Kidney (tissue), 13 donors: ENCODE measurements at regions not wholly inside any gene's neighbourhood (a gene's known extent, or its start where the extent isn't known, plus 50 kb on each side); places are given as distances from the start of the nearest gene placed in this dataset.

ENCODE experiments used
- DNase-seq, 5 donors: peaks; one replicate each; pipeline ENCODE4 v3.0.0-alpha.2; 2013 to 2020
- FAIRE-seq: peaks from 2 replicates; lab custom pipeline; 2012; peaks lifted over from hg19 to GRCh38; lab: Jason Lieb, UNC
- H3K27ac ChIP-seq, 2 donors: one replicate each; pipeline ENCODE4 v1.7.0; 2013; ENCODE audit warnings: low read depth in 2 of 2, low read length in 2 of 2, inconsistent platforms in 1 of 2
- H3K27me3 ChIP-seq: one replicate; pipeline ENCODE4 v1.7.1; 2013; ENCODE audit warnings: low read length, inconsistent platforms; ENCODE audit not compliant: control insufficient read depth, insufficient read depth
- H3K36me3 ChIP-seq, 3 donors: one replicate each; pipeline versions ENCODE4 v1.7.0 to v1.7.1; 2013; ENCODE audit warnings: low read length in 3 of 3, control low read depth in 1 of 3, inconsistent platforms in 1 of 3; ENCODE audit not compliant: insufficient read depth in 3 of 3, control insufficient read depth in 2 of 3
- H3K4me1 ChIP-seq, 3 donors: one replicate each; pipeline versions ENCODE4 v1.7.0 to v1.7.1; 2013; ENCODE audit warnings: low read length in 3 of 3, inconsistent platforms in 1 of 3, low read depth in 1 of 3; ENCODE audit not compliant: control insufficient read depth in 2 of 3, insufficient read depth in 2 of 3
- H3K4me3 ChIP-seq, 3 donors: one replicate each; pipeline versions ENCODE4 v1.7.0 to v1.8.1; 2013; ENCODE audit warnings: low read length in 3 of 3, control low read depth in 1 of 3, inconsistent platforms in 1 of 3
- H3K9ac ChIP-seq, 3 donors: one replicate each; pipeline versions ENCODE4 v1.7.0 to v1.7.1; 2013; ENCODE audit warnings: low read length in 3 of 3, control low read depth in 1 of 3, inconsistent platforms in 1 of 3
- H3K9me3 ChIP-seq, 3 donors: one replicate each; pipeline versions ENCODE4 v1.7.0 to v1.7.1; 2013; ENCODE audit warnings: low read length in 3 of 3, control low read depth in 1 of 3, inconsistent platforms in 1 of 3; ENCODE audit not compliant: control insufficient read depth in 2 of 3, insufficient read depth in 1 of 3
- intact Hi-C: fragments of 100-400 bp; cut with DNase I; formaldehyde crosslinking; loops from one replicate; pipeline ENCODE4 v1.11.1; 2022
- TF ChIP-seq, protein P1 (sequence below): IDR thresholded peaks from 3 replicates; pipeline ENCODE4 v1.5.1; 2012; ENCODE audit warnings: mild to moderate bottlenecking, moderate library complexity, borderline replicate concordance; ENCODE audit not compliant: insufficient read depth; ENCODE audit errors: extremely low read depth
- donor health status: control.
- donor health status: control.
- donor health status: control.
- donor health status: control.
- donor health status: control.
- donor health status: DM: yes; HTN: yes; CAD: no.
- donor health status: Normal renal cell carcinoma (clear cell type).

DNA sequence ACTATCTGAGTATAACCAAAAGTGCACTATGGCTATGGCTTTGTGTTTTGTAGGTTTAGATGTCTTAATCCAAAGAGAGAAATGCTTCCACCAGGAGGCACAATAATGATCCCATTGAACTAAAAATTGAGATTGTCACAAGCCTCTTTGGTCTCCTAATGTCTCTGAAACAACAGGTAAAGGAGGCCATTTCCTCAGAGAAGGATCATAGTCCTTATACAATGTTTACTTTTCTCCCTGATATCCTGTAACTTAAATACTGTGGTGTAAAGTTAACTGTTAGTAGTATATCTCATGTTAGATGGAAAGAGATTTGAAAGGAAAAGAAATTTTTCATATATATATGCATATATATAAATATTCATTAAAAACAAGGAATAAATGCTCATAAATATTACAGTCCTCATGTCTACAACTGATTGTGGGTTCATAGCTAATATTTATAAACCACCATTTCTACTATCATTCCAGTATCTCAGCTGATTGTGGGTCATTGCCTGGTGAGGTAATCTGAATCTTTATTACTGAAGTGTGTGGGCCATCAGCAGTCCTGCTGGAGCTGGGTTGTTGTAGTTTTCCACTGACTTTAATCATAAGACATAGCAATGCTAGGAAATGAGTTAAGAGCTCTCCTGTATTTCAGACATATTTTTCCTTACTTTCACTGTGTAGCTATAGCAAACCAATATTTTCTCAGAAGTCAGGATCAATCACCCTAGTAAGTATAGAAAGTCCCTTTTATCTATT lies 1230.4 kb downstream of the PCDH18 start:
- Histone ChIP-seq H3K4me1 (no peaks in the 10 kb centered on the region), H3K9ac (no peak overlapping the region), H3K36me3 (no peaks in the 10 kb centered on the region), H3K27ac (no peak overlapping the region), H3K9me3 (no peaks in the 10 kb centered on the region), H3K4me3 (no peak overlapping the region), H3K27me3 (no peaks in the 10 kb centered on the region)
- DNase-seq = no peak
- TF ChIP-seq, protein P1, sequence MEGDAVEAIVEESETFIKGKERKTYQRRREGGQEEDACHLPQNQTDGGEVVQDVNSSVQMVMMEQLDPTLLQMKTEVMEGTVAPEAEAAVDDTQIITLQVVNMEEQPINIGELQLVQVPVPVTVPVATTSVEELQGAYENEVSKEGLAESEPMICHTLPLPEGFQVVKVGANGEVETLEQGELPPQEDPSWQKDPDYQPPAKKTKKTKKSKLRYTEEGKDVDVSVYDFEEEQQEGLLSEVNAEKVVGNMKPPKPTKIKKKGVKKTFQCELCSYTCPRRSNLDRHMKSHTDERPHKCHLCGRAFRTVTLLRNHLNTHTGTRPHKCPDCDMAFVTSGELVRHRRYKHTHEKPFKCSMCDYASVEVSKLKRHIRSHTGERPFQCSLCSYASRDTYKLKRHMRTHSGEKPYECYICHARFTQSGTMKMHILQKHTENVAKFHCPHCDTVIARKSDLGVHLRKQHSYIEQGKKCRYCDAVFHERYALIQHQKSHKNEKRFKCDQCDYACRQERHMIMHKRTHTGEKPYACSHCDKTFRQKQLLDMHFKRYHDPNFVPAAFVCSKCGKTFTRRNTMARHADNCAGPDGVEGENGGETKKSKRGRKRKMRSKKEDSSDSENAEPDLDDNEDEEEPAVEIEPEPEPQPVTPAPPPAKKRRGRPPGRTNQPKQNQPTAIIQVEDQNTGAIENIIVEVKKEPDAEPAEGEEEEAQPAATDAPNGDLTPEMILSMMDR = no peak
- no peak for FAIRE-seq
- intact Hi-C loops = no loop called here

DNA sequence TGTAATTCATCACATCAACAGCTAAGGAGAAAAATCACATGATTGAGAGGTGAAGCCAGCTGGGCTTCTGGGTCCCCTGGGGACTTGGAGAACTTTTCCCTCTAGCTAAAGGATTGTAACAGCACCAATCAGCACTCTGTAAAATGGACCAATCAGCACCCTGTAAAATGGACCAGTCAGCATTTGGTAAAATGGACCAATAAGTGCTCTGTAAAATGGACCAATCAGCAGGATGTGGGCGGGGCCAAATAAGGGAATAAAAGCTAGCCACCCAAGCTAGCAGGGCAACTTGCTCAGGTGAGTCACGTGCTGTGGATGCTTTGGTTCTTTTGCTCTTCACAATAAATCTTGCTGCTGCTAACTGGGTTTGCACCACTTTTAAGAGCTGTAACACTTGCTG lies 1248.3 kb downstream of the PCDH18 start:
- Histone ChIP-seq H3K27me3 (no peaks in the 10 kb centered on the region), H3K9me3 (no peaks in the 10 kb centered on the region), H3K9ac (no peak overlapping the region), H3K4me3 (no peak overlapping the region), H3K27ac (no peak overlapping the region), H3K36me3 (no peaks in the 10 kb centered on the region), H3K4me1 (no peaks in the 10 kb centered on the region)
- no peak for DNase-seq
- TF ChIP-seq, protein P1 = no peak
- no peak for FAIRE-seq
- intact Hi-C loops = no loop called here

DNA sequence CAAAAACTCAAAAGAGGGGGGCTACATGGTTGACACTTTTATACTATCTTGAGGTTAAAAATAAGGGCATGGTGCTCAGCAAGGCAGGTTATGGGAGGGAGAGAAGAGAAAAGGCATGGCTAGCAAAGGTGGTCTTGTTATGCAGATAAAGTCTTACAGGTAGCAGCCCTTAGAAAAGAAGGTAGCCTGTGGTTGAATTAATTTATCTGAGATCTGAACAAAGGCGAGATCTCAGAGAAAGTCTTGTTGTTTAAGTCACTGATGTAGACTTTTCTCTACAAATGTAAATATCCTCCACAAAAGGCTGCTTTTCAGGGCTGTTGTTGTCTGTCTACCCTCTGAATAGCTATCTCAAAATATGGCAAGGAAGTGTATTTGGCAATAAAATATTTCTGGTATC lies 1250.4 kb downstream of the PCDH18 start:
- no peaks in the 10 kb centered on the region for H3K4me1 ChIP-seq
- intact Hi-C loops = no loop called here
- H3K36me3 ChIP-seq = no peaks in the 10 kb centered on the region
- no peaks in the 10 kb centered on the region for H3K27me3 ChIP-seq
- no peak overlapping the region for H3K4me3 ChIP-seq
- no peak for DNase-seq
- no peak for FAIRE-seq
- no peaks in the 10 kb centered on the region for H3K9me3 ChIP-seq
- H3K9ac ChIP-seq = no peak overlapping the region
- H3K27ac ChIP-seq = no peak overlapping the region
- TF ChIP-seq, protein P1 = no peak
